BLaER1 treated with 17β-estradiol and CSF1 and Interleukin-3, amounts not matched to agents 10 nM and 100 nM (cell line): ENCODE measurements at regions not wholly inside any gene's neighbourhood (a gene's known extent, or its start where the extent isn't known, plus 50 kb on each side); places are given as distances from the start of the nearest gene placed in this dataset.

ENCODE experiments used
- H3K27ac ChIP-seq, 11 experiments: shearing (Covaris generic); formaldehyde crosslinking; 2 replicates each; pipeline ENCODE4 v1.8.1; 2022
- H3K27me3 ChIP-seq, 11 experiments: shearing (Covaris generic); formaldehyde crosslinking; 2 replicates each; pipeline ENCODE4 v1.8.1; 2022
- H3K36me3 ChIP-seq, 11 experiments: shearing (Covaris generic); formaldehyde crosslinking; 2 replicates each; pipeline ENCODE4 v1.8.1; 2022
- H3K4me1 ChIP-seq, 10 experiments: shearing (Covaris generic); formaldehyde crosslinking; 2 replicates each; pipeline ENCODE4 v1.8.1; 2022
- H3K4me2 ChIP-seq, 11 experiments: shearing (Covaris generic); formaldehyde crosslinking; 2 replicates each; pipeline ENCODE4 v1.8.1; 2022
- H3K4me3 ChIP-seq, 10 experiments: shearing (Covaris generic); formaldehyde crosslinking; 2 replicates each; pipeline ENCODE4 v1.8.1; 2022
- H3K9ac ChIP-seq, 11 experiments: shearing (Covaris generic); formaldehyde crosslinking; 2 replicates each; pipeline ENCODE4 v1.8.1; 2022
- H3K9me3 ChIP-seq, 11 experiments: shearing (Covaris generic); formaldehyde crosslinking; replicated peaks in 1 of 11; 2 replicates each; pipeline ENCODE4 v1.8.1; 2022
- H4K20me1 ChIP-seq, 11 experiments: shearing (Covaris generic); formaldehyde crosslinking; 2 replicates each; pipeline ENCODE4 v1.8.1; 2022
- Cebpa-rat ChIP-seq, 11 experiments: shearing (Covaris generic); IDR thresholded peaks; 2 replicates each; pipeline ENCODE4 v1.8.1; 2022

- Histone ChIP-seq H3K9ac (no peak overlapping the region), H3K36me3 (no peaks in the 10 kb centered on the region), H3K27me3 (no peaks in the 10 kb centered on the region), H3K9me3 (no peaks in the 10 kb centered on the region), H3K4me1 (no peaks in the 10 kb centered on the region), H3K4me3 (no peak overlapping the region), H4K20me1 (no peaks in the 10 kb centered on the region), H3K4me2 (no peak overlapping the region), H3K27ac (no peak overlapping the region)
- no peak for TF ChIP-seq Cebpa-rat (IDR thresholded peaks at IDR 0.05)
Measured at GRCh38 chr5:125813221-125813974, 609.8 kb upstream of the GRAMD2B start.

- H4K20me1 ChIP-seq: no peaks in the 10 kb centered on the region
- H3K9ac ChIP-seq: no peak overlapping the region
- H3K27ac ChIP-seq: no peak overlapping the region
Measured at GRCh38 chr5:125814119-125814518, 609.1 kb upstream of the GRAMD2B start.

GRCh38 chr5:125823572-125823971, 599.6 kb upstream of the GRAMD2B start:
- Histone ChIP-seq H3K9ac (no peak overlapping the region), H3K27ac (no peak overlapping the region), H3K4me2 (no peak overlapping the region), H3K36me3 (no peaks in the 10 kb centered on the region), H3K4me1 (no peaks in the 10 kb centered on the region), H3K9me3 (no peaks in the 10 kb centered on the region), H4K20me1 (no peaks in the 10 kb centered on the region), H3K27me3 (no peaks in the 10 kb centered on the region), H3K4me3 (no peak overlapping the region)
- TF ChIP-seq Cebpa-rat (IDR thresholded peaks at IDR 0.05): no peak

More at GRCh38 chr5:125814119-125814518, 609.1 kb upstream of the GRAMD2B start:
- H3K9me3 ChIP-seq: no peaks in the 10 kb centered on the region
- no peaks in the 10 kb centered on the region for H3K27me3 ChIP-seq
- H3K4me1 ChIP-seq: no peaks in the 10 kb centered on the region
- no peaks in the 10 kb centered on the region for H3K36me3 ChIP-seq
- no peak overlapping the region for H3K4me3 ChIP-seq
- no peak overlapping the region for H3K4me2 ChIP-seq
- no peak for TF ChIP-seq Cebpa-rat (IDR thresholded peaks at IDR 0.05)

- Histone ChIP-seq H3K27me3 (no peaks in the 10 kb centered on the region), H3K27ac (no peak overlapping the region), H3K9ac (no peak overlapping the region), H3K4me2 (no peak overlapping the region), H4K20me1 (no peaks in the 10 kb centered on the region), H3K9me3 (peaks cover 0 to 9% (median 2%) of the 10 kb centered on the region in 11 experiments; a peak in 9 of 22 replicates), H3K36me3 (no peaks in the 10 kb centered on the region), H3K4me3 (no peak overlapping the region), H3K4me1 (no peaks in the 10 kb centered on the region)
- TF ChIP-seq Cebpa-rat (IDR thresholded peaks at IDR 0.05): no peak
Measured at GRCh38 chr5:125826214-125826613, 597.0 kb upstream of the GRAMD2B start.

GRCh38 chr5:125829349-125829748, 593.9 kb upstream of the GRAMD2B start:
- H3K27me3 ChIP-seq: no peaks in the 10 kb centered on the region
- H3K4me1 ChIP-seq: no peaks in the 10 kb centered on the region
- H4K20me1 ChIP-seq: no peaks in the 10 kb centered on the region
- H3K9ac ChIP-seq: no peak overlapping the region
- H3K9me3 ChIP-seq: peaks cover 0 to 11% (median 5%) of the 10 kb centered on the region in 11 experiments; a peak in 10 of 22 replicates
- no peak overlapping the region for H3K27ac ChIP-seq
- H3K36me3 ChIP-seq: no peaks in the 10 kb centered on the region
- no peak overlapping the region for H3K4me2 ChIP-seq
- no peak overlapping the region for H3K4me3 ChIP-seq
- TF ChIP-seq Cebpa-rat (IDR thresholded peaks at IDR 0.05): no peak

- H3K4me2 ChIP-seq: no peak overlapping the region
- no peak overlapping the region for H3K4me3 ChIP-seq
- no peak overlapping the region for H3K27ac ChIP-seq
- no peaks in the 10 kb centered on the region for H3K4me1 ChIP-seq
- no peaks in the 10 kb centered on the region for H3K36me3 ChIP-seq
- peaks cover 0 to 11% (median 5%) of the 10 kb centered on the region in 11 experiments; a peak in 10 of 22 replicates for H3K9me3 ChIP-seq
- H3K27me3 ChIP-seq: no peaks in the 10 kb centered on the region
- H4K20me1 ChIP-seq: no peaks in the 10 kb centered on the region
- TF ChIP-seq Cebpa-rat (IDR thresholded peaks at IDR 0.05): no peak
- H3K9ac ChIP-seq: no peak overlapping the region
Measured at GRCh38 chr5:125833398-125833797, 589.8 kb upstream of the GRAMD2B start.

GRCh38 chr5:125834438-125835115, 588.6 kb upstream of the GRAMD2B start:
- H3K4me1 ChIP-seq: no peaks in the 10 kb centered on the region
- peaks cover 0 to 11% (median 5%) of the 10 kb centered on the region in 11 experiments; a peak in 10 of 22 replicates for H3K9me3 ChIP-seq
- no peaks in the 10 kb centered on the region for H3K36me3 ChIP-seq
- no peak overlapping the region for H3K27ac ChIP-seq
- no peaks in the 10 kb centered on the region for H4K20me1 ChIP-seq
- no peak for TF ChIP-seq Cebpa-rat (IDR thresholded peaks at IDR 0.05)
- no peak overlapping the region for H3K4me2 ChIP-seq
- H3K4me3 ChIP-seq: no peak overlapping the region
- no peak overlapping the region for H3K9ac ChIP-seq
- H3K27me3 ChIP-seq: no peaks in the 10 kb centered on the region

- no peak for TF ChIP-seq Cebpa-rat (IDR thresholded peaks at IDR 0.05)
- H3K4me2 ChIP-seq: no peak overlapping the region
- no peak overlapping the region for H3K27ac ChIP-seq
- H4K20me1 ChIP-seq: no peaks in the 10 kb centered on the region
- H3K4me3 ChIP-seq: no peak overlapping the region
- peaks cover 0 to 11% (median 6%) of the 10 kb centered on the region in 11 experiments; a peak in 11 of 22 replicates for H3K9me3 ChIP-seq
- H3K4me1 ChIP-seq: no peaks in the 10 kb centered on the region
- H3K36me3 ChIP-seq: no peaks in the 10 kb centered on the region
- H3K27me3 ChIP-seq: no peaks in the 10 kb centered on the region
- H3K9ac ChIP-seq: no peak overlapping the region
Measured at GRCh38 chr5:125835293-125836172, 587.7 kb upstream of the GRAMD2B start.

GRCh38 chr5:125836256-125836655, 587.0 kb upstream of the GRAMD2B start:
- Histone ChIP-seq H3K4me2 (no peak overlapping the region), H4K20me1 (no peaks in the 10 kb centered on the region), H3K4me1 (no peaks in the 10 kb centered on the region), H3K36me3 (no peaks in the 10 kb centered on the region), H3K9me3 (peaks cover 5 to 16% (median 10%) of the 10 kb centered on the region in 11 experiments; a peak in 16 of 22 replicates), H3K27ac (no peak overlapping the region), H3K4me3 (no peak overlapping the region), H3K9ac (no peak overlapping the region), H3K27me3 (no peaks in the 10 kb centered on the region)
- TF ChIP-seq Cebpa-rat (IDR thresholded peaks at IDR 0.05): no peak
